Brain microvascular endothelial cell (primary cell): ENCODE measurements at regions not wholly inside any gene's neighbourhood (a gene's known extent, or its start where the extent isn't known, plus 50 kb on each side); places are given as distances from the start of the nearest gene placed in this dataset.

Experiments used
- DNase-seq: peaks from one replicate; pipeline ENCODE4 v3.0.0-alpha.2; 2020
- H3K27ac ChIP-seq: fragments of 250-450 bp; sonication (Bioruptor Pico); 2 replicates; pipeline ENCODE4 v1.5.1; 2020; ENCODE audit warnings: mild to moderate bottlenecking, moderate library complexity
- H3K27me3 ChIP-seq: fragments of 250-450 bp; sonication (Bioruptor Pico); replicated peaks from 2 replicates; pipeline ENCODE4 v1.5.1; 2020; ENCODE audit warnings: mild to moderate bottlenecking
- H3K36me3 ChIP-seq: fragments of 250-450 bp; sonication (Bioruptor Pico); replicated peaks from 2 replicates; pipeline ENCODE4 v1.5.1; 2020; ENCODE audit warnings: mild to moderate bottlenecking
- H3K4me3 ChIP-seq: 2 replicates; pipeline ENCODE4 v1.5.1; 2011; ENCODE audit warnings: low read depth, mild to moderate bottlenecking, control low read depth, low read length, moderate library complexity
- CTCF ChIP-seq: IDR thresholded peaks from 2 replicates; pipeline ENCODE4 v1.5.1; 2011; ENCODE audit warnings: low read depth, mild to moderate bottlenecking, moderate library complexity, low read length, control low read depth, inconsistent platforms; ENCODE audit errors: missing control alignments
- in situ Hi-C: cut with HindIII; loops from 2 replicates; pipeline ENCODE4 v1.10.0; 2017; ENCODE audit warnings: low sequenced_read_pairs, low pct_ligation_motif_present

GRCh38 chr5:89546657-89547056 lies 663.7 kb upstream of the MEF2C start:
- Histone ChIP-seq H3K4me3 (no peak overlapping the region), H3K27ac (no peak overlapping the region), H3K36me3 (no peaks in the 10 kb centered on the region), H3K27me3 (no peaks in the 10 kb centered on the region)
- in situ Hi-C loops = no loop called here
- DNase-seq = no peak
- TF ChIP-seq CTCF = no peak

GRCh38 chr5:89545626-89546025 lies 662.6 kb upstream of the MEF2C start:
- DNase-seq = no peak
- TF ChIP-seq CTCF = no peak
- Histone ChIP-seq H3K27me3 (no peaks in the 10 kb centered on the region), H3K36me3 (no peaks in the 10 kb centered on the region), H3K27ac (no peak overlapping the region), H3K4me3 (no peak overlapping the region)
- in situ Hi-C loops = no loop called here

GRCh38 chr5:89545076-89545475 lies 662.1 kb upstream of the MEF2C start:
- H3K4me3 ChIP-seq = no peak overlapping the region
- DNase-seq = no peak
- TF ChIP-seq CTCF = no peak
- no peaks in the 10 kb centered on the region for H3K36me3 ChIP-seq
- H3K27me3 ChIP-seq = no peaks in the 10 kb centered on the region
- no peak overlapping the region for H3K27ac ChIP-seq
- in situ Hi-C loops = no loop called here

GRCh38 chr5:89542736-89543135 lies 659.8 kb upstream of the MEF2C start:
- in situ Hi-C loops = no loop called here
- Histone ChIP-seq H3K4me3 (no peak overlapping the region), H3K27me3 (no peaks in the 10 kb centered on the region), H3K27ac (no peak overlapping the region), H3K36me3 (no peaks in the 10 kb centered on the region)
- TF ChIP-seq CTCF = no peak
- no peak for DNase-seq

GRCh38 chr5:89537800-89538199 lies 654.8 kb upstream of the MEF2C start:
- no peak for TF ChIP-seq CTCF
- H3K4me3 ChIP-seq = no peak overlapping the region
- no peaks in the 10 kb centered on the region for H3K27me3 ChIP-seq
- H3K36me3 ChIP-seq = no peaks in the 10 kb centered on the region
- in situ Hi-C loops = no loop called here
- H3K27ac ChIP-seq = no peak overlapping the region
- DNase-seq = no peak

GRCh38 chr5:89536020-89536419 lies 653.0 kb upstream of the MEF2C start:
- TF ChIP-seq CTCF = no peak
- Histone ChIP-seq H3K27ac (no peak overlapping the region), H3K36me3 (no peaks in the 10 kb centered on the region), H3K27me3 (no peaks in the 10 kb centered on the region), H3K4me3 (no peak overlapping the region)
- no peak for DNase-seq
- in situ Hi-C loops = no loop called here
